Peyer's patch (tissue), 4 donors: ENCODE measurements at regions not wholly inside any gene's neighbourhood (a gene's known extent, or its start where the extent isn't known, plus 50 kb on each side); places are given as distances from the start of the nearest gene placed in this dataset.

ENCODE experiments used
- DNase-seq, 3 donors: peaks; one replicate each; pipeline ENCODE4 v3.0.0-alpha.2; 2017 to 2019
- H3K27ac ChIP-seq, 4 donors: fragments of 200-600 bp; sonication (generic); one replicate each; pipeline ENCODE4 v1.5.1; 2016 to 2019
- H3K27me3 ChIP-seq, 2 donors: fragments of 200-600 bp; sonication (generic); one replicate each; pipeline ENCODE4 v1.5.1; 2019
- H3K36me3 ChIP-seq, 3 donors: fragments of 200-600 bp; sonication (generic); one replicate each; pipeline ENCODE4 v1.5.1; 2016 to 2019
- H3K4me1 ChIP-seq, 4 donors: fragments of 200-600 bp; sonication (generic); one replicate each; pipeline ENCODE4 v1.5.1; 2016 to 2019
- H3K4me3 ChIP-seq, 4 donors: fragments of 200-600 bp; sonication (generic); 1 replicate in 3 of 4; 2 replicates in 1 of 4; pipeline ENCODE4 v1.5.1; 2016 to 2019; ENCODE audit warnings: mild to moderate bottlenecking in 1 of 4
- H3K9me3 ChIP-seq, 4 donors: fragments of 200-600 bp; sonication (generic); one replicate each; pipeline ENCODE4 v1.5.1; 2016 to 2019; ENCODE audit warnings: mild to moderate bottlenecking in 1 of 4
- CTCF ChIP-seq, 6 experiments: fragments of 450-650 bp in 4 of 6; fragments of 200-600 bp in 2 of 6; sonication (generic) in 1 of 6; IDR thresholded peaks; one replicate each; pipeline ENCODE4 v1.5.1; 2017 to 2019; ENCODE audit warnings: antibody characterized with exemption in 6 of 6, mild to moderate bottlenecking in 3 of 6, moderate library complexity in 1 of 6
- POLR2A ChIP-seq, 2 donors: fragments of 450-650 bp; IDR thresholded peaks; one replicate each; pipeline ENCODE4 v1.5.1; 2017; ENCODE audit warnings: antibody characterized with exemption in 2 of 2, mild to moderate bottlenecking in 2 of 2, moderate library complexity in 2 of 2

GRCh38 chr17:73694491-73694890 is 50.2 kb upstream of the SDK2 start:
- H3K27ac ChIP-seq = no peak overlapping the region
- no peak for TF ChIP-seq POLR2A (IDR thresholded peaks at IDR 0.05)
- no peak for TF ChIP-seq CTCF (IDR thresholded peaks at IDR 0.05)
- no peaks in the 10 kb centered on the region for H3K36me3 ChIP-seq
- no peak overlapping the region for H3K4me3 ChIP-seq
- H3K27me3 ChIP-seq = no peaks in the 10 kb centered on the region
- H3K9me3 ChIP-seq = peaks cover 0 to 3% (median 0%) of the 10 kb centered on the region in 4 donors
- no peaks in the 10 kb centered on the region for H3K4me1 ChIP-seq
- DNase-seq = no peak

GRCh38 chr17:73695035-73695738 is 50.9 kb upstream of the SDK2 start:
- Histone ChIP-seq H3K4me1 (no peaks in the 10 kb centered on the region), H3K27ac (no peak overlapping the region), H3K4me3 (no peak overlapping the region), H3K27me3 (no peaks in the 10 kb centered on the region), H3K36me3 (no peaks in the 10 kb centered on the region), H3K9me3 (peaks cover 0 to 3% (median 0%) of the 10 kb centered on the region in 4 donors)
- no peak for TF ChIP-seq CTCF (IDR thresholded peaks at IDR 0.05)
- no peak for TF ChIP-seq POLR2A (IDR thresholded peaks at IDR 0.05)
- no peak for DNase-seq

- peaks cover 0 to 3% (median 0%) of the 10 kb centered on the region in 4 donors for H3K9me3 ChIP-seq
- TF ChIP-seq CTCF (IDR thresholded peaks at IDR 0.05) = no peak
- no peak for TF ChIP-seq POLR2A (IDR thresholded peaks at IDR 0.05)
- no peaks in the 10 kb centered on the region for H3K27me3 ChIP-seq
- DNase-seq = no peak
- no peak overlapping the region for H3K4me3 ChIP-seq
- no peaks in the 10 kb centered on the region for H3K36me3 ChIP-seq
- H3K4me1 ChIP-seq = no peaks in the 10 kb centered on the region
- no peak overlapping the region for H3K27ac ChIP-seq
These were observed 52.0 kb upstream of the SDK2 start for GRCh38 chr17:73696251-73696650.

GRCh38 chr17:73697872-73698271 is 53.6 kb upstream of the SDK2 start:
- no peak overlapping the region for H3K27ac ChIP-seq
- TF ChIP-seq CTCF (IDR thresholded peaks at IDR 0.05) (peak in 1 of 6 experiments; percentile 14), POLR2A (IDR thresholded peaks at IDR 0.05) (no peak)
- DNase-seq = no peak

GRCh38 chr17:73698966-73699365 is 54.7 kb upstream of the SDK2 start:
- no peaks in the 10 kb centered on the region for H3K27me3 ChIP-seq
- H3K4me1 ChIP-seq = no peaks in the 10 kb centered on the region
- H3K4me3 ChIP-seq = no peak overlapping the region
- TF ChIP-seq CTCF (IDR thresholded peaks at IDR 0.05) (no peak), POLR2A (IDR thresholded peaks at IDR 0.05) (no peak)
- no peak overlapping the region for H3K27ac ChIP-seq
- H3K9me3 ChIP-seq = peaks cover 0 to 3% (median 0%) of the 10 kb centered on the region in 4 donors
- no peak for DNase-seq
- H3K36me3 ChIP-seq = no peaks in the 10 kb centered on the region

More at GRCh38 chr17:73697872-73698271, 53.6 kb upstream of the SDK2 start:
- no peak overlapping the region for H3K4me3 ChIP-seq
- H3K36me3 ChIP-seq = no peaks in the 10 kb centered on the region
- H3K27me3 ChIP-seq = no peaks in the 10 kb centered on the region
- no peaks in the 10 kb centered on the region for H3K4me1 ChIP-seq
- peaks cover 0 to 3% (median 0%) of the 10 kb centered on the region in 4 donors for H3K9me3 ChIP-seq
